Right atrium auricular region (tissue), 2 donors: ENCODE measurements at regions not wholly inside any gene's neighbourhood (a gene's known extent, or its start where the extent isn't known, plus 50 kb on each side); places are given as distances from the start of the nearest gene placed in this dataset.

Experiments
- DNase-seq: peaks from one replicate; pipeline ENCODE4 v3.0.0-alpha.2; 2019; ENCODE audit warnings: low spot score
- H3K27ac ChIP-seq, 2 donors: fragments of 200-600 bp; sonication (generic); 1 replicate in 1 of 2; 2 replicates in 1 of 2; pipeline ENCODE4 v1.5.1; 2016 to 2019
- H3K27me3 ChIP-seq, 2 donors: fragments of 200-600 bp; sonication (generic); one replicate each; pipeline versions ENCODE4 v1.5.1 to v1.6.0; 2017 to 2019
- H3K36me3 ChIP-seq: fragments of 200-600 bp; sonication (generic); one replicate; pipeline ENCODE4 v1.5.1; 2016
- H3K4me1 ChIP-seq, 2 donors: fragments of 200-600 bp; sonication (generic); one replicate each; pipeline versions ENCODE4 v1.5.1 to v1.6.0; 2017 to 2019
- H3K4me3 ChIP-seq, 2 donors: fragments of 200-600 bp; sonication (generic); 1 replicate in 1 of 2; 2 replicates in 1 of 2; pipeline ENCODE4 v1.5.1; 2017 to 2019; ENCODE audit warnings: mild to moderate bottlenecking in 1 of 2, moderate library complexity in 1 of 2
- H3K9me3 ChIP-seq, 2 donors: fragments of 200-600 bp; sonication (generic); one replicate each; pipeline ENCODE4 v1.5.1; 2019
- CTCF ChIP-seq, 2 donors: fragments of 200-600 bp; sonication (generic); IDR thresholded peaks; one replicate each; pipeline ENCODE4 v1.5.1; 2019; ENCODE audit warnings: antibody characterized with exemption in 2 of 2

- no peaks in the 10 kb centered on the region for H3K9me3 ChIP-seq
- H3K4me3 ChIP-seq, result no peak overlapping the region
- H3K27ac ChIP-seq, result no peak overlapping the region
- H3K27me3 ChIP-seq, result no peaks in the 10 kb centered on the region
- H3K36me3 ChIP-seq, result no peaks in the 10 kb centered on the region
- H3K4me1 ChIP-seq, result no peaks in the 10 kb centered on the region
- no peak for TF ChIP-seq CTCF (IDR thresholded peaks at IDR 0.05)
- no peak for DNase-seq
Measured at GRCh38 chr5:3343911-3344310, 251.7 kb upstream of the IRX1 start.

GRCh38 chr5:3343211-3343610 lies 252.4 kb upstream of the IRX1 start:
- no peaks in the 10 kb centered on the region for H3K36me3 ChIP-seq
- no peaks in the 10 kb centered on the region for H3K9me3 ChIP-seq
- H3K27me3 ChIP-seq, result no peaks in the 10 kb centered on the region
- H3K4me3 ChIP-seq, result no peak overlapping the region
- no peaks in the 10 kb centered on the region for H3K4me1 ChIP-seq
- TF ChIP-seq CTCF (IDR thresholded peaks at IDR 0.05), result no peak
- DNase-seq, result no peak
- no peak overlapping the region for H3K27ac ChIP-seq

DNA sequence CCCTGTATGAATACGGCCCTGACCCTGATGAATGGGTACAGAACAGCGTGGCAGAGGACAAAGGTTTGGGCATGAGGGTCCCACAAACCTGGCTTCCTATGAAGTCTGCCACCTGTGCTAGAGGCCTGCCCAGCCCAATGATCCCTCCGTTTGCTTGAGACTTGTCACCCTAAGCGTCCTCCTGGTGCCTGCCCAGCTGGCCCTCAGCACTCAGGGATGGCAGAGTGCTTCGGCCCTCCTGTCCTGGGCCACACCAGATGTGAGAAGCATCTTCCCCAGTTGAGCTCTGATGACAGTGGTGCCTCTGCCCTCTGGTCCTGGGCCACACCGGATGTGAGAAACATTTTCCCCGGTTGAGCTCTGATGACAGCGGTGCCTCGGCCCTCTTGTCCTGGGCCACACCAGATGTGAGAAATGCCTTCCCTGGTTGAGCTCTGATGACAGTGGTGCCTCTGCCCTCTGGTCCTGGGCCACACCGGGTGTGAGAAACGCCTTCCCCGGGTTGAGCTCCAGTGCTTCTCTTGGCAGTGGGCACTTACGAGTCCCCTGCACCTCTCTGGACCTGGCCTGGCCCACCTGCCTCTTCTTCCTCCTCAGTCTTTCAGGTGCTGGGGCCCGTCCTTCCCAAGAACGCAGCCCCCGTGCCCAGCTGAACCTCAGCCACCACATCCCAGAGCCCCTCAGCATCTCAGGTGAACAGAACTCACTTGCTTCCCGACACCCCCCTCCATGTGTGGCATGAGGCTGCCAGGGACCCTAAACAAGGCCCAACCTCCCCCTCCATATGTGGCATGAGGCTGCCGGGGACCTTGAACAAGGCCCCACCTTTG lies 253.1 kb upstream of the IRX1 start:
- Histone ChIP-seq H3K4me1 (no peaks in the 10 kb centered on the region), H3K27ac (no peak overlapping the region), H3K4me3 (no peak overlapping the region), H3K36me3 (no peaks in the 10 kb centered on the region), H3K9me3 (no peaks in the 10 kb centered on the region), H3K27me3 (no peaks in the 10 kb centered on the region)
- no peak for TF ChIP-seq CTCF (IDR thresholded peaks at IDR 0.05)
- no peak for DNase-seq

- no peaks in the 10 kb centered on the region for H3K4me1 ChIP-seq
- H3K9me3 ChIP-seq, result no peaks in the 10 kb centered on the region
- H3K4me3 ChIP-seq, result no peak overlapping the region
- no peak for TF ChIP-seq CTCF (IDR thresholded peaks at IDR 0.05)
- H3K36me3 ChIP-seq, result no peaks in the 10 kb centered on the region
- H3K27ac ChIP-seq, result no peak overlapping the region
- no peak for DNase-seq
- no peaks in the 10 kb centered on the region for H3K27me3 ChIP-seq
Measured at GRCh38 chr5:3341446-3342240, 254.0 kb upstream of the IRX1 start.

DNA sequence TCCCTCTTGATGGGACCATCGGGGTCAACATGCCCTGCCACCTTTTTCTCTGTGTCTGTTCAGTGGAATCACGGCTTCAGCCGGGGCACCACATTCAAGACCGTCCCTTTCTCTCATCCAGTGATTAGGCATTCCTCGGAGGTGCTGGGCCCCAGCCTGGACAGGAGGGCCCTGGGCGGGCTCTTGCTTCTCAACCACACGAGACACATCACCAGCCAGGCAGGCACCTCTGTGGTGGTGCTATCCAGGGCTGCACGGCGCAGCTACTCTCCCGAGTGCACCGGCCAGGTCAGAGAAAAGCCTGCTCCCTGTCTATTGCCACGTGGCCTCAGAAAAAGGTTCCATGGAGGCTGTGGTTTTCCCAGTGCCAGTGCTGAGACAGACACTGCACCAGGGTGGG lies 255.2 kb upstream of the IRX1 start:
- no peaks in the 10 kb centered on the region for H3K9me3 ChIP-seq
- no peak overlapping the region for H3K4me3 ChIP-seq
- H3K27ac ChIP-seq, result no peak overlapping the region
- DNase-seq, result no peak
- no peak for TF ChIP-seq CTCF (IDR thresholded peaks at IDR 0.05)
- no peaks in the 10 kb centered on the region for H3K4me1 ChIP-seq
- no peaks in the 10 kb centered on the region for H3K36me3 ChIP-seq
- H3K27me3 ChIP-seq, result no peaks in the 10 kb centered on the region
